KG1 (cell line): ENCODE measurements at regions not wholly inside any gene's neighbourhood (a gene's known extent, or its start where the extent isn't known, plus 50 kb on each side); places are given as distances from the start of the nearest gene placed in this dataset.

Experiments
- DNase-seq: peaks from one replicate; lab custom pipeline; 2025; lab: John Stamatoyannopoulos, UW

DNA sequence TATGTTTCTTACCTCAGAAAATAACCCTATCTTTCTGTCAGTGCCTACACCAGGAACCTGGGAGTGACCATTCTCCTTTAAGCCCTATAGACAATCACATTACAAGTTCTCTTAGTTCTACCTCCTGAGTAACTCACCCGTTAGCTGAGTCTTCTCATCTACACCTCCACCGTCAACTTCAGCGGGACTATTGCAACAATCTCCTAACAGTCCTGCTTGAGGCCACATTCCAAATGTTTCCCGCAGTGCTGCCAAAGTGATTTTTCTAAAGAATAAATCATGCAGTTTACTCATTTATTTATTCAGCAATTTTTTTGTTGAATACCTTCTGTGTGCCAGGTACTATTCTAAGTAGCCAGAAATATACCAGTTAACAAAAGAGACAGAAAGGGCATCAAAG lies 285.0 kb upstream of the GRIP1 start:
- no peak for DNase-seq

DNA sequence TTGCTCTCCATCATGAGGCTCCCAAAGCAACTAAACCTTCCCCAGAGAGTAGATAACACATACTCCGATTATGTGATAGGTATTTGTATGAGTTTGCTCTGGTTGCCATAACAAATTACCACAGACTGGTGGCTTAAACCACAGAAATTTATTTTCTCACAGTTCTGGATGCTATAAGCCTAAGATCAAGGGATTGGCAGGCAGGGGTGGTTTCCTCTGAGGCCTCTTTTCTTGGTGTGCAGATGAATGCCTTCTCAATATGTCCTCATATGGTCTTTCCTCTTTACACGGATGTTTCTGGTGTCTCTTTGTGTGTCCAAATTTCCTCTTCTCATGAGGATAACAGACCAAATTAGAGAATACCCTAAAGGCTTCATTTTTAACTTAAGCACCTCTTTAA lies 285.8 kb upstream of the GRIP1 start:
- DNase-seq: peak; percentile 23

DNA sequence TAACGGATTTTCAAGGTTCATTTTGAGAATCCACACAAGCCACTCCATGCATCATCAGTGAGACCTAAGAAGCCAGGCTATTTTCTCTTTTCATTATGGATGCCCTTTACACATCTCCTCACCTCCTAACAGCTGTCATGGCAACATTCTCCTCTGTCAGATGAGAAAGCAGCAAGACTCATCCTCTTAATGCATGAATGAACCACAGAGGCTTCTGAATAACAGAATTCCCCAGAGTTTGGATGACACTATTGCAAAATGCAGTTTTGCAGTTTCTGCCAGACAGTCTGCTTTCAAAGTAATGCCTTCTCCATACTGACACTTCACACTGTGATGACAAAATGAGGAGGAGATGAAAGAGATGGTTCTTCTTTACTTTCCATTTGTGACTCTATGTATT lies 286.7 kb upstream of the GRIP1 start:
- no peak for DNase-seq

DNA sequence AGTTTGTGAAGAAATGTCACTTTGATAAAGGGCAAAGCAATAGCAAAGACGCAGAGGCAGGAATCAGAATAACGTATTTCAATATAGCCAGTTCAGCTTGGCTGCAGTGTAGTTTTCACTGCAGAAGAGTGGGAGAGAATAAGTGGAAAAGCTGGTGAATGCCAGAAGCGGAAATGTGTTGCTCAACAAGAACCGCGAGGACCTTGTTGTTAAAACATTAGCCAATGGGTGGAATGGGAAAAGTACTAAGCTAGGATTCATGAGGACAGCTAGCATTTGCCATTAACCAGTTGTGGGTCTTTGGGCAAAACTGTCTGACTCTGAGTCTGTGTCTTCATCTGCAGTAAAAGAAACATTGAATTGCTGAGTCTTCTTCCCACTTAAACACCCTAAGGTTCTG lies 292.9 kb upstream of the GRIP1 start:
- no peak for DNase-seq

DNA sequence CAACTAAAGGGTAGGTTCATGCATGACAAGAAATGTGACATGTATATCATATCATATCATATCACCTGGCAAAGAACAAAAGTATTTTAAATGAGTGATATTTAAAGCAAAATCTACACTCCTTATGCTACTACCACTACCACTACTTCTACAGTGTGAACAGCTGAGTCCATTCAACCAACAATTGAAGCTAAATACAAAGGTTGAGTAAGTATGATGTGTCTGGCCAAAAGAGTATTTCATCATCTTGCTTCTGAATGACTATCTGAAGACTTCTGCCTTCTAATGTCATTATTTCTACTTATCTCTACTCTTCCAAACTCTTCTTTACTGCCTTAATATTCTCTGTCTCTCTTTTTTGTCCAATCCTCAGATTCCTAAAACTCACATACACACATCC lies 292.6 kb upstream of the CAND1 start:
- no peak for DNase-seq

DNA sequence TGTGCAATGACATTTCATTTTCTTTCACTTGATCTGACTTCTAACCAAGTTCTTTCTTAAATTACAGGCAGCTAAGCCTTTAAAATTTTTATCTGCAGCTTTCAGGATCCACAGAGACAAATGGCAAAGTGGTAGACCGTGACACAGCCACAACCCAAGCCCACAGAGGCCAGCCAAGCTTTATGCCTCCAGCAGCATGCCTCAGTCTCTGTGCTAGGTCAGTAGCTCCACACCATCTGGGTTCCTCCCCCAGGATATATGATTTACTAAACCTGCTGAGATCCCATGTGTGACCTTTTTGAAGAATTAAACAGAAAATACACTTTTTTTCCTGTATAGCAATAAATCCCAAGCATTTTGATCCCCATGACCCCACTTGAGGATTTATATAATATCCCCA lies 290.4 kb upstream of the CAND1 start:
- no peak for DNase-seq

DNA sequence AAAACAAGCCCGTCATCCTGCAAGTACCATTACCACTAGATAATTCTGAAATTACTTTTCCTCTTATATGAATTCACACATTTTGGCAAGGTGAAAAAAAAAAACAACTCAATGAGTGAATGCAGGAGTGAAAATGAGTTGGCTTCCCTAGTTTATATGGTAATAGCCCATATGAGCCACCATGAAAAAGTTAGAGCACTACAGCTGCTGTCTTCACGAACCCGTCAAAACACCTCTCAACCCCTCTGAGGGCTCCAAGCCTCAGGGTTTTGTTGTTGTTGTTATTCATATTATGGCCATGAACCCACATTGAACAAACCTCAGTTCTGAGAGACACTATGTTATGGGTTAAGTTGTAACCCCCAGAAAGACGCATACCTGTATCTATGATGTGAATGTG lies 289.9 kb upstream of the CAND1 start:
- DNase-seq: no peak

DNA sequence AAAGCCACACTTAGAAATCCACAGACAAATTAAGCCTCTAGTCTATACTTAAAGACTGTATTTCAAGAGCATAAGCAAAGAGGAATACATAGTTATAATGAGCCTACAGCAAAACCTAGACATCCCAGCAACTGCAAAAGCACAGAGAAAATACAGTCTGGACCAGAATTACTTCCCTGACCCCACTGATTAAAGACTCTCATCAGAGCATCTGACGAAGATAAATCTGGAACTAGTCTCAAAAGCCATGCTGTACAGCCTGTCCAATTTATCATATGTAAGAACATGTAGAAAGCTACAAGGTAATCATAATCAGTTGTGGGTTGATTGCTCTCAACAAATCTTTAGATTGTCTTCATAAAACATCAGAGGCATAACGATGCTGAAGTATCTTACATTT lies 285.1 kb upstream of the CAND1 start:
- no peak for DNase-seq

DNA sequence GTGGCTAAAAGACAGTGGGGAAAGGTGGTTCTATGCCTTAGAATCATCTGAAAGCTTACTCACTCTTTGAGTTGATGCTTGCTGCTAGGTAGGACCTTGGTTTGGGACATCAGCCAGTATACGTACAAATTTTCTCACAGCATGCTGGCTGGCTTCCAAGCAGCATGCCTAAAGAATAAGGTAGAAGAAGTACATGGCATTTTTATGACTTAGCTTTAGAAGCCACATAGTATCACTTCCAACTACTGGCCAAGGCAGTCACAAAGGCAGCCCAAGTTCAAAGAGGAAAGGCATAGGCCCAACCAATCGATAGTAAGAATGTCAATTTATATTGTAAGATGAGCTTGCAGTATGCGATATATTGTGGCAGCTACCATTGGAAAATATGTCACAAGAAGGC lies 284.2 kb upstream of the CAND1 start:
- DNase-seq: no peak

DNA sequence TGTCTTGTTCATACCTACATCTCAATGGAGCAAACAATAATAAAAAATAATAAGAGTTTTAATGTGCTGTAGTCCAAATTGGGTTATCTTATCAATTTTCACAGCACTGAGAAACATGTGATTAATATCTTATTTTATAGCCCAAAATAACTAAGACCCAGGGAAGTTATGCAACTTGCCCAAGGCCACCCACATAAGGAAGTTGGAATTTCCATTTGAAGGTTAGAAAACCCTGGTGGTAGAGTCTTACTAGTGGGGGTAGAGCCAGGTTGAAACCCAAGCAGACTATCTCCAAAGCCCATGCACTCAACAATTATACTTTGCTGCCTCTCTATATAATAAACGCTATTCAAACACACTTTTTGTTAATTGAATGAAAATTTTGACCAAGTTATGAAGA lies 270.0 kb upstream of the CAND1 start:
- DNase-seq: no peak

DNA sequence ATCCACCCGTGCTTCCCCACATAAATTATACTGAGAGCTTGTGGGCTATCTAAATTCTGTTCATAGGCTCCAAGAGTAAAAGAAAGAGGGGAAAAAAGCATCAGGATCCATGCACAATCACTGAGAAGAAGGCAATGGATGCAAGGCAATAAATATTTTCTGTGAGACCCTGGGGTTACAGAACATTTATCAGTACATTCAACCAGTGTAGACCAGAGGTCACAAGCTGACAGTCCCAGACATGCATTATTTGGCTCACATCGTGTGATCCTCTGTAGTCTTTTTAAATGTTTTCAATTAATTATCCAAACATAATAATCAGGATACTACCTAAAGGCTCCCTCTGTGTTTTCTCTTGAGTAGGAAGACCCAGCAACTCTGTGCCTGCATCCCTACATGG lies 267.9 kb upstream of the CAND1 start:
- no peak for DNase-seq

DNA sequence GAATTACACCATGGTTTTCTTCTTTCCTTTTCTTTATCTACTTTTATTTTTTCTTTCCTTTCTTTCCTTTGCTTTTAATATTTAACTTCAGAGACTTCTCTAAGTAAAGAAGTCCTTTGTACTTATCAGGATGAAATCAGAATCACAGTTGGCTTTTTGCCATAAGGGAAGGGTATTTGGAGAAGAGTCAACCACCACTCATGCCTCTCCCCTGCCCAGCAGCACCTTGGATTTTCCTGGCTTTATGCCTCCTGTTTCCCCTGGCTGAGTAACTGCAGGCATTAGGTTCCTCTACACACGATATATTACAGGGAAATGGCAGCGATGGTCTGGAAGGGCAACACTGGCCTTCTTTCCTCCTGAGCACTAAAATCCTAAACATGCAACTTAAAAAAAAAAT lies 266.4 kb upstream of the CAND1 start:
- no peak for DNase-seq

DNA sequence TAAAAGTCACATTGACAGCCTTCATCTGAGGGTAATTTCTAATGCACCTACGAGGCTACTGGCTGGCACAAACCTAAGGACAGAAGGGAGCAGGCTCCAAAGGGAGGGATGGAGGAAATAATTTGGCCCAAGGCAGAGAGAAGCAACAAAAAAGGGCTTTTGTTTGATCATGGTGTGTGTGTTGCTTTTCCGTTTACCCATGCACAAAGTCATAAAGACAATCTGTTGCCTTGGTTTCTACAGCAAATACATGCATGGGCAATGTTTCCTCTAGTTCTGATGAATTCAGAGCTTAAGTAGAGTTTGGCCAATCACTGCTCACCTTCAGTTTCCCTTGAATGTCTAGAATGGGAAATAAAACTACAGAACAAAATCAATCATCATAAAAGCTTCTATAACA lies 262.5 kb upstream of the CAND1 start:
- DNase-seq: no peak

DNA sequence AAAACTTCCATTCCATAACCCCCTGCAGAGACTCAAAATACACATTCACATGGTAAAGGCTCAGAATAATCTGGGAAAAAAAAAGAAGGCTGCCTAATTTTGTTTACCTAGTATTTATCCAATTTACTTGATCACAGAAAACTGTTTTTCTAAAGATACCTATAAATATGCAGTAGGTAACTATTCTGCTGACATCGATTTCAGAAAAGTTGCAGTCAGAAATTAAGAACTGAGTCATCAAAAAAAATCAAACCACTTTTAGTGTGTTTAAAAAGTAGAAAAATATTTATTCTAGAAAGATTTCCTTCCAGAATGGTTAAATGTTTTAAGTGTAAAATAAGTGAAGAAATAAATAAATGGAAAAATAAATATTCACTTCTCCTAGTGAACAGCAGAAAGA lies 254.5 kb upstream of the CAND1 start:
- DNase-seq: no peak

DNA sequence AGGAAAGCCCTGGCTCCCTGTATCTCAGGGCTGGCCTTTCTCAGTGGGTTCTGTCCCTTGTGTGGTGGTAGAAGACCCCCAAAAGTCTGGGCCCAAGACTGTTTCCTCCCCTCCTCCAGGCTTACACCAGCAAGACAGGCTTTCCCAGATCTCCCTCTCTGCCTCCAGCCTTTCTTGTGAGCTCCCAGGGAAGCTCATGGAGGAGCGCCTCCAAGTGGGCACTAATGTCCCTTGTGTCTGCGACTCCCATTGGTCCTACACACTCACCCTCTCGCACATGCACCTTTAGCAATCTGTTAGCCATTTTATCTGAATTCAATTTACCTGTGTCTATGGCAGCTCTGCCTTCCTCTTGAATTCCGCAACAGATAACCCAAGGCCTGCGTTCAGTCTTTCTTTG lies 251.1 kb upstream of the CAND1 start:
- DNase-seq: no peak

DNA sequence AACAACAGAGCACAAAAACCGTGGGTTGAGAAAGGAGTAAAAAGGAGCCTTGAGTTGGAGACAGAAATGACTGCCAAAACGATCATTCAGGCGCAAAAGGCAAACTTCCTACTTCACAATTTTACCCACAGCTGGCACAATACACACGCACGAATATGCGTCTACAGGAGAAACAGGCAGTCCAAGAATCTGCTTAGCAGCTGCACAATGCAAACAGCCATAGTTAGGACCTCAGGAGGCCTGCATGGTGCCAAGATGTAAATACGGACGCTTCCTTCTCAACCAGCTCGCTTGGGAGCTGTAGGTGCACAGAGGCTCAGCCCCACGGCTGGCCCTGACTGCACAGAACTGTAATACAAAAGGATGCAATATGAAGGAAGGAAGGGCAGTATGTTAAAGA lies 250.1 kb upstream of the CAND1 start:
- DNase-seq: no peak

DNA sequence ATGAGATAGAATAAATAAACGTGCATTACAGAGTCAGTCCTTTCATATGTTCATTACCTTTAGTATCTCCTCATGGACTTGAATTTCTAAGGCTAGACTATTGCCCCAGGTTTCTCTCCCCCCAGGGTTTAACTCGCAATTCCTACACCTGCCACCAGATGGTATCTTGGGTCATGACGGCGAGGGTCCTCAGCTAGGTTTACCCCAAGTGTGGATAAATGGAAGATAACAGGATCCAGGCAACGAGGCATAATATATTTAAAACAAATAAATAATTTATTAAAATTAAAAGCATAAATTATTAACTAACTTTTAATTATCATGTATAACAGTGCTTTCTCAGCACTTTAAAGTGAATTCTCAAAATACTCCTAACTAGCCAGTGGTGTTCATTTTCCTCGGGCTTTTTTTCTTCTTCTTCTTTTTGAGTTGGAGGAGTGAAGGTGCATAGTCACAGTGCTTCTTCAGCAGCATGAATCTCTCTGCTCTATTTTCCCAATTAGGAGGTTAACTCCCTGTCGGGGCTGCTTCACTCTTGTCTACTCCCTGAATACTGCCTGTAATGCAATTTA lies 243.5 kb upstream of the CAND1 start:
- DNase-seq: no peak

DNA sequence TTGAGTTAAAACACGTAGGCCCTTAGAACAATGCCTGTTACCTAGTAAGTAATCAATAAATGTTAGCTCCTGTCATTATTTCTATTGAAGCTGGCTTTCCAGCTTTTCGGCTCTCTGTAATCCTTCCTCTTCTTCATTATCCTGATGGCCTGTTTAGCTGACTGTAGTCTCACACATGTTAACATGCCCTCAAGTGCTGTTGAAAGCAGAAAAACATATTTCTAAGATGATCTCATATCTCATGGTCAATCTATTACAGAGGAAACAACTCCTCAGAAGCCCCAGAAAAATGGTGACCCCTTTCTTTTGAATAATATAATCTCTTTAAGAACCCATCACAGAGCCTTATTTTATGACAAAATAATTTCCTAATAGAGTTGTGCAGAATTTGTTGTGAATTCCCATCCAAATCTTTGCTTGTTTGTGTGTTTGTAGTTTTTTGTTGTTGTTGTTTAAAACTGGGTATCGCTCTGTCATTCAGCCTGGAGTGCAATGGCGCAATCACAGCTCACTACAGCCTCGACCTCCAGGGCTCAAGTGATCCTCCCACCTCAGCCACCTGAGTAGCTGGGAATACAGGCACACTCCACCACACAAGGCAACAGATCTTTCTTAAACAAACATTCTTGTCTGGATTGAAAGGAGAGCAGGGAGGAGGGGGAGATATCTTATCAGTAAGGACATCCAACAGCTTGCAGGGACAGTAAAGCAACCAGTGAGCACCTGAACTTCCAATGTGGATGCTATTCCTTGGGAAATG lies 242.5 kb upstream of the CAND1 start:
- no peak for DNase-seq

DNA sequence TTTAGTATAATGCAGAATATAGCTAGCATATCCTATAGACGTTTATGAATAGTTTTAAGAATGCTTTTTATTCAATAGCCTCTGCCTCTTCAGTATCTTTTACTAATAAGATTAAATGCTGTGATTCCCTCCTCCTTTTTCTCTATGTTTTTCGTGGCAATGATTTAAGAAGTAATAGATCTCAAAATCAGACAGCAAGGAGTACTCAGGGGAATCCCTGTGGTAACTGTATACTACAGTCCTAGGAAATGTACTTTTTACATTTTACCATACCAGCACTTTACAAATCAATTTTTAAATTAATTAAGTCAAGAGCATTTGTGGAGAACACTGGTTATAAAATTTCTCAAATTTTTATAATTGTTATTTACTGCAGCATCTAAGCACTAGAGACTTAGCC lies 240.6 kb upstream of the CAND1 start:
- DNase-seq: no peak

DNA sequence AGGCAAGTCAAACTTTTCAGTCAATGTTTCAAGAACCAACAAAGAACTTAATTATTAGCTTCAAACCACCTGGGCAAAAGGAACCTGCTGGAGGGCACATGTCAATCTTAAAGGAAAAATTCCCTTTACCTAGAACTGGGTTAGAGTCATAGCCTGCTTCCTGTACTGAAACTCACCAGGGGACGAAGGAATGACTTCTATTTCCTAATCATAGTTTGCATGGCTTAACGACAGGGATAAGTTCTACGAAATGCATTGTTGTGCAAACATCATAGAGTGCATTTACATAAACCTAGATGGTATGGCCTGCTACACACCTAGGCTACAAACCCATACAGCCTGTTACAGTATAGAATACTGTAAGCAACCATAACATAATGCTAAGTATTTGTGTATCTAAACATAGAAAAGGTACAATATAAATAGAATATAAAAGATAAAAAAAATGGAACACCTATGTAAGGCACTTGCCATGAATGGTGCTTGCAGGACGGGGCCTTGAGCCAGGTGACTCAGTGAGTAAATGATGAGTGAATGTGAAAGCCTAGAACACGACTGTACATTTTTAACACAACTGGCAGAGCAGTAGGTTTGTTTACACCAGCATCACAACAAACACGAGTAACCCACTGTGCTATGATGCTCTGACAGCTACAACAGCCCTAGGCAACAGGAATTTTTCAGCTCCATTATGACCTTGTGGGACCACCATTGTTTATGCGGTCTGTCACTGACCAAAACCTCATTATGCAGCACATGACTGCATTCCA lies 234.9 kb upstream of the CAND1 start:
- no peak for DNase-seq

DNA sequence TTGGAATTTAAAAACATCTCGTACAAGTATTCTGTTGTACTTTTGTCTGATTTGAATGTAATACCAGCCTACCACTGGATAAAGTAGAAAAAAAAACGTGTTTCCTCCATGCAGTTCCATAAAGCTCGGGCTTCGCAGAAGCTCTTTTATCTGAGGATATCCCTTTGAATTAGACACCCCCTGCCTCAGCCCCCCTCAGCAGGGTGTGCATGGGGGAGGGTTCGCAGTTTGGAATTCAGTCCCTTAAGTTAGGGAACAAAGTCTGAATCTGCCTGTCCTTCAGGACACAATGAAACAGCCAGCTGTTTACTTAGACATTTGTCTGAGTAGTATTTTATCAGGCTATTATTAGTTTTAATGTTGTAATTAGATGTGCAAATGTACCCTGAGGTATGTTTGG lies 234.0 kb upstream of the CAND1 start:
- no peak for DNase-seq

DNA sequence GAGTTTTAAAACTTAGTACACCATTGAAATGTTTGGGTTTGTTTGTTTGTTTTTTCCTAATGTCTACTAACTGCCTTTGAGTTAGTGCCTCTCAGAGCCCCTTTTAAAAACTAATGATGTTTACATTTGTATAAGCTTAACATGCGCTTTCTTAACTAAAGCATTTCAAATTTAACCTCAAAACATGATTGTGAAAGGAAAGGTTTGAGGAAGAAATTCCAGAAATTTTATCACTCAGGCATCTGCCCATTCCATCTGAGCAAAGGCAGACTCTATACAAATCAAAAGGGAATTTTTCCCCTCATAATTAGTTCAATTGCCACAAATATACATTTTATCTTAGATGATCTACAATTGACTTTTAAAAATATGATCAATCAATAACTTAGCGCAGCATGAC lies 230.7 kb upstream of the CAND1 start:
- DNase-seq: no peak

DNA sequence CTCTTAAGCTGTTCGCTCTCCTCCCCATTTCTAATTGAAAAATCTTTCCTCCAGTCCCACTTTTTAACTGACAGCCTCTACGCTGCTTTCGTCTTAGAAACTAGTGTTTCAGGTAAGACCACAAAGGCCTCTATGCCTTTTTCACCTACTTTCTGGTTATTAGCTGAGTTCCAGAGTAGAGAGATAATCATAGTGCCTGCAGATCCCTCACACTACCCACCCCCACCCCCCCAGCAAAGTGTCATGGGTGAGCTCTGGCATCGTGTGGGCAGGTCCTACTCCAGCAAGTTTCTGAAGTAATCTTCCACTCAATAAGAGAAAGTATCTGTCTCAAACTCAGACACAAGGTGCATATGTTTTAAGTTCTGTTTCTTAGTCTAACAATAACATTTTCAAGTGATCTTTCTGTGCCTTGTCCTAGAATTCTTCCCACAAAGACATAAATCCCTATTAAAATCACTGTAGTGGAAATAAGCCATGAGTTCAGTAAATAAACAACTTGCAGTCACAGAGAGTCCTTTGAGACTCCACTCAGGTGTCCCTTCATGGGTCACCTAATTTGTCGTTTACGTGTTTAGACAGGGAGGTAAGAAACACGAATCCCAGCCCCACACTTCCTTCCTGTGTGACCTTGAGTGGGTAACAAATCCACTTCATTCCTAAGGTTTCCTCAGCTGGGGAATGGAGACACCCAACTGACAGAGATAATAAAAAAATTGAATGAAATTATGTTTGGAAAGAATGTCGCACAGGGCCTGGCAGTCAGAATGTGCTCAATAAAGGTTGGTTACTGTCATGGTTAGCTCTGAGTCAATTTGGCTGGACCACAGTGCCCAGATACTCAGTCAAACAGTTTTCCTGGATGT lies 228.9 kb upstream of the CAND1 start:
- no peak for DNase-seq
